ENCODE measurements at regions not wholly inside any gene's neighbourhood (a gene's known extent, or its start where the extent isn't known, plus 50 kb on each side); places are given as distances from the start of the nearest gene placed in this dataset.

DNA sequence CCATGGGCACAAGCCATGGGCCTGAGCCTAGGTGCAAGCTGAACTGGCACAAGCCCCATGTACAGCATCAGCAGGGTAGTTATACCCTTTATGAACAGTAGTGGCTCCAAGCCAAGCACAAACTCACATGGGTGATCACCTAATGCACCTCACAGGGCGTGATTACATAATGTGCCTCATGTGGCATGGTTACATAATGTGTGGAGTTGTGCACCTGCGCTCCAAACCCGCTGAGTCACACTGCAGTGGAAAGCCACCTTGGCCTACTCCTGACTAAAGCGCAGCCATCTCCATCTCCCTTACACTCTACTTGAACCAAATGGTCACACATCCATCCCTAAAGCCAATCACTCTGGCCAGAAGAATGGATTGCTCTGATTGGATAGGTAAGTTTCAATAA lies 279.7 kb downstream of the MBD2 start:
- TF ChIP-seq, protein P1, sequence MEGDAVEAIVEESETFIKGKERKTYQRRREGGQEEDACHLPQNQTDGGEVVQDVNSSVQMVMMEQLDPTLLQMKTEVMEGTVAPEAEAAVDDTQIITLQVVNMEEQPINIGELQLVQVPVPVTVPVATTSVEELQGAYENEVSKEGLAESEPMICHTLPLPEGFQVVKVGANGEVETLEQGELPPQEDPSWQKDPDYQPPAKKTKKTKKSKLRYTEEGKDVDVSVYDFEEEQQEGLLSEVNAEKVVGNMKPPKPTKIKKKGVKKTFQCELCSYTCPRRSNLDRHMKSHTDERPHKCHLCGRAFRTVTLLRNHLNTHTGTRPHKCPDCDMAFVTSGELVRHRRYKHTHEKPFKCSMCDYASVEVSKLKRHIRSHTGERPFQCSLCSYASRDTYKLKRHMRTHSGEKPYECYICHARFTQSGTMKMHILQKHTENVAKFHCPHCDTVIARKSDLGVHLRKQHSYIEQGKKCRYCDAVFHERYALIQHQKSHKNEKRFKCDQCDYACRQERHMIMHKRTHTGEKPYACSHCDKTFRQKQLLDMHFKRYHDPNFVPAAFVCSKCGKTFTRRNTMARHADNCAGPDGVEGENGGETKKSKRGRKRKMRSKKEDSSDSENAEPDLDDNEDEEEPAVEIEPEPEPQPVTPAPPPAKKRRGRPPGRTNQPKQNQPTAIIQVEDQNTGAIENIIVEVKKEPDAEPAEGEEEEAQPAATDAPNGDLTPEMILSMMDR (IDR thresholded peaks at IDR 0.05; ENCODE audit: insufficient read depth, low read depth, low read length): no peak
- H3K4me3 ChIP-seq (ENCODE audit: low read depth, low read length): no peak overlapping the region
- DNase-seq (ENCODE audit: low read depth): no peak

DNA sequence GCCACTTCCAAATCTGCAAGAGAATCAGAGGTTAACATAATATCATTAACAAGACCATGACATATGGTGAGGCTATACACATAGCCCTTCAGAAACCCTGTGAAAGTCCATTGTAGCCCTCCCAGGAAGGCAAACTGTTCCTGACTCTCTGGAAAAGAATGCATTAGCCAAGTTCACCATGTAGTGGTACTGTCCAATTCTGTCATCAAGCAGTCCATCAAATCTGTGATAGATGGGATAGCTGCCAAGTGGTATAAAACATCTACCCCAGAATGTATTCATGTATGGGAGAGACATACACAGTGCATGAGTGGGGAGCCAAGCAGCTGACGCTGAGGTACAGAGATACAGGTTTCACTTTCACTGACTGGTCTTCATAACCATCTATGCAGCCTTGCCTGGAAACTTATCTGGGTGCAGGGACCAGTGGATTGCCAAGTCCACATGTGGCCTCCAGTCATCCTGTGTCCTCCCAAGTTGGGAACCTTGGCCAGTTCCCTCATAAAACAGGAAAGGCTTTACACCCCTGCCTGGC lies 281.1 kb downstream of the MBD2 start:
- TF ChIP-seq, protein P1 (IDR thresholded peaks at IDR 0.05; ENCODE audit: insufficient read depth, low read depth, low read length): no peak

DNA sequence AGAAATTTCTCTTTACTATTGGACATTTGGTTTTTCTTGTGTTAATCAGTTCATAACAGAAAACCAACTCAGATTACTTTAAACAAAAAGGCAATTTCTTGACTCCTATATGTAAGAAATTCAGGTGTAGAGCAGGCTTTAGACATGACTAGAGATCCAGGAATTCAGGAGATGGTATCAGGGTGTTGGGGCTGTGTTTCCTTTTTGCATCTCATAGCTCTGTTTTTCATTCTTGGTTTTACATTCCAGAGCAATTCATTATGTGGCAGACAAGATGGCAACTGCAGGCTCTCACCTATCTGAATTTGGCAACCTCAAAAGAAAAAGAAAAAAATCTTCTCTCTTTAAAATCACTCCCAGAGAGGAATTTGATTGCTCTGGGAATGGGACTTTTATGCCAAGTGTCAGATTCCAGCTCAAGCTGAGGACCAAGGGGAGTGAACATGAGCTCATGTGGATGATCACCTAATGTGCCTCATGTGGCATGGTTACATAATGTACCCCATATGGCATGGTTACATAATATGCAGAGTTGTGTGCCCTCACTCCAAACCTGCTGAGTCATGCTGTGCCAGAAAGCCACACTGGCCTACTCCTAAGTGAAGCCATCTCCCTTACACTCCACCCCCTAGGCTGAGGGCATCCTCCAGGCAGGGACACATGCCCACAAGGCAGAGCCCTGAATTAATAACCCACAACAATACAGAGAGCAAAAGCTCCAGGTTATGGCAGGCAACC lies 282.7 kb downstream of the MBD2 start:
- TF ChIP-seq, protein P1 (IDR thresholded peaks at IDR 0.05; ENCODE audit: insufficient read depth, low read depth, low read length): no peak
- no peak for DNase-seq (ENCODE audit: low read depth)
- H3K4me3 ChIP-seq (ENCODE audit: low read depth, low read length): no peak overlapping the region

More for the DNA sequence above, 281.1 kb downstream of the MBD2 start:
- no peak for DNase-seq (ENCODE audit: low read depth)
- no peak overlapping the region for H3K4me3 ChIP-seq (ENCODE audit: low read depth, low read length)

DNA sequence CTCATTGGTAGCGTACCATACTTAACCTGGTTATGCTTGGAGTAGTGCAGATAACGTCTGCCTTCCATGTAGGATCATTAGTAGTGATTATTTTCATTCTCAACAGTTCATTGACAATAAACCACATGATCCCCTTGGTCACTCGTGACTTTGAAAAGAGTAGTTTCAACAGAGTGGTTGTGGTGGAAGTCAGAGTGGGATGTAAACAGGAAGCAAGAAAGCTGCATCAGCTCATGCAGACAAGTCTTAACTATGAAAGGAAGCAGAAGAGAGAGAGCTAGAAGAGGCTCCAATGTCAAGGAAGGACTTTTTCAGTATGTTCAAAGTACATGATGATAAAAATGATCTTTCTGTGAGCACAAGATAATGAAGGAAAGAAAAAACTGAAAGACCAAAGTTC lies 287.4 kb downstream of the MBD2 start:
- no peak for DNase-seq (ENCODE audit: low read depth)
- H3K4me3 ChIP-seq (ENCODE audit: low read depth, low read length): no peak overlapping the region
- TF ChIP-seq, protein P1 (IDR thresholded peaks at IDR 0.05; ENCODE audit: insufficient read depth, low read depth, low read length): no peak

DNA sequence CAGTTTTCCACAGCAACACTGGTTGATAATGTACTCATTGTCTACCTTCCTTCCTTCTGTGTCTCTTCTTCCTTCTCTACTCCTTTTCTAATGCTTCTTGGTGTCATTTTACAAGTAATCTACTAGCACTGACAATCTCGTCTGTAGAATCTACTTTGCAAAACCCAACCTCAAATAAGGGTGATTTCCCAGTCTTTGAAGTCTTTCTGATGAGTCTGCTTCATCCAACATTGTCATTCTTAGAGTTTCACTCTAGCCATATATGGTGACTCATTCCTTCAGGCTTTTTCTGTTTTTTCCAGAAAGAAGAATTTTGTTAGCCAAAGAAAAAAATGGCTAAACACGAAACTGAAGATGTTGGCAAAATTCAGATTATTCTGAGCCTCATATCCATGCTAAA lies 288.7 kb downstream of the MBD2 start:
- H3K4me3 ChIP-seq (ENCODE audit: low read depth, low read length): no peak overlapping the region
- TF ChIP-seq, protein P1 (IDR thresholded peaks at IDR 0.05; ENCODE audit: insufficient read depth, low read depth, low read length): no peak
- DNase-seq (ENCODE audit: low read depth): no peak

DNA sequence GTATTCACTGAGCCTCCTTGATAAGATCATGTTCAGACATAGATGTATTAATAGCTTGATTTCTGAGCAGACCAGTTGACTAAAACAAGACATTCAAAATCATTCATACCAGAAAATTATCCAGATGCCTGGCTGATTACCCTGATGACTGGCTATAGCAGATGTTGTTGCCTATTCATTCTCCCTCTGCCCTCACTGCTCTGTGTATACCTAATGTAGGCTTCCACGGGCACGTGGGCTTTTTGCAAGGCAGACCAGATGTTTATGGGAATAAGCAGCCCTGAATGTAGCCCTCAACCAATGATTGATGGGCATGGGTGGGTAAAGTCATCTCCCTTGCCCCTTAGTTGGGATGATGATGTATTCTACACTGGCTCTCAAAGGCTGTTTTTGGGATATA lies 289.1 kb downstream of the MBD2 start:
- DNase-seq (ENCODE audit: low read depth): no peak
- TF ChIP-seq, protein P1 (IDR thresholded peaks at IDR 0.05; ENCODE audit: insufficient read depth, low read depth, low read length): no peak
- H3K4me3 ChIP-seq (ENCODE audit: low read depth, low read length): no peak overlapping the region
